DND-41 (cell line): ENCODE measurements at regions not wholly inside any gene's neighbourhood (a gene's known extent, or its start where the extent isn't known, plus 50 kb on each side); places are given as distances from the start of the nearest gene placed in this dataset.

Experiments used
- ATAC-seq: fragments of 200-7000 bp; cut with Tn5 transposase; 3 replicates; pipeline ENCODE4 v1.9.1; 2021; ENCODE audit warnings: low read depth; ENCODE audit not compliant: insufficient read depth
- DNase-seq: peaks from one replicate; pipeline ENCODE4 v3.0.0-alpha.2; 2020
- H2AFZ ChIP-seq: 2 replicates; pipeline ENCODE4 v1.6.0; 2012; ENCODE audit warnings: low read depth, low read length
- H3K27ac ChIP-seq: 2 replicates; pipeline ENCODE4 v1.5.1; 2012; ENCODE audit warnings: low read length, inconsistent platforms
- H3K27me3 ChIP-seq: fragments of 200-600 bp; sonication (generic); 2 replicates; pipeline ENCODE4 v1.6.0; 2012; ENCODE audit warnings: low read length, mild to moderate bottlenecking, inconsistent platforms; ENCODE audit not compliant: insufficient read depth, poor library complexity
- H3K36me3 ChIP-seq: 2 replicates; pipeline ENCODE4 v1.5.1; 2012; ENCODE audit warnings: low read length, inconsistent platforms; ENCODE audit not compliant: insufficient read depth
- H3K4me1 ChIP-seq: 2 replicates; pipeline ENCODE4 v1.5.1; 2012; ENCODE audit warnings: mild to moderate bottlenecking, low read length; ENCODE audit not compliant: insufficient read depth
- H3K4me2 ChIP-seq: 2 replicates; pipeline ENCODE4 v1.6.0; 2012; ENCODE audit warnings: mild to moderate bottlenecking, moderate library complexity, low read length, inconsistent platforms; ENCODE audit not compliant: insufficient read depth
- H3K4me3 ChIP-seq, 2 experiments: fragments of 200-600 bp in 1 of 2; shearing (Covaris generic) in 1 of 2; 2 replicates each; pipeline ENCODE4 v1.5.1; 2012 to 2016; ENCODE audit warnings: inconsistent platforms in 2 of 2, low read length in 2 of 2, mild to moderate bottlenecking in 2 of 2, low read depth in 1 of 2, moderate library complexity in 1 of 2
- H3K79me2 ChIP-seq: 2 replicates; pipeline ENCODE4 v1.6.0; 2012; ENCODE audit warnings: low read length, inconsistent platforms; ENCODE audit not compliant: insufficient read depth
- H3K9ac ChIP-seq: 2 replicates; pipeline ENCODE4 v1.6.0; 2012; ENCODE audit warnings: low read depth, mild to moderate bottlenecking, inconsistent platforms, low read length, moderate library complexity
- H3K9me3 ChIP-seq: 2 replicates; pipeline ENCODE4 v1.5.1; 2012; ENCODE audit warnings: low read length, moderate library complexity, mild to moderate bottlenecking, inconsistent platforms; ENCODE audit not compliant: insufficient read depth, severe bottlenecking
- H4K20me1 ChIP-seq: 2 replicates; pipeline ENCODE4 v1.6.0; 2012; ENCODE audit warnings: low read length; ENCODE audit not compliant: insufficient read depth
- CTCF ChIP-seq: IDR thresholded peaks from 2 replicates; pipeline ENCODE4 v1.5.1; 2012; ENCODE audit warnings: borderline replicate concordance, low read length, moderate library complexity, mild to moderate bottlenecking; ENCODE audit not compliant: poor library complexity, severe bottlenecking; ENCODE audit errors: extremely low read depth
- EZH2 ChIP-seq: IDR thresholded peaks from 3 replicates; pipeline ENCODE4 v1.6.1; 2012; ENCODE audit warnings: borderline replicate concordance, low read depth, mild to moderate bottlenecking, moderate library complexity, low read length, inconsistent platforms; ENCODE audit not compliant: severe bottlenecking

GRCh38 chr6:92132457-92132856 is 1286.9 kb downstream of the EPHA7 start:
- no peak overlapping the region for H3K4me2 ChIP-seq
- ATAC-seq, result no peak

GRCh38 chr6:92130944-92131343 is 1288.4 kb downstream of the EPHA7 start:
- Histone ChIP-seq H3K4me1 (no peaks in the 10 kb centered on the region), H3K9me3 (no peaks in the 10 kb centered on the region), H3K4me3 (no peak overlapping the region), H4K20me1 (no peaks in the 10 kb centered on the region), H3K9ac (no peak overlapping the region), H3K4me2 (no peak overlapping the region), H3K27ac (no peak overlapping the region), H3K27me3 (no peaks in the 10 kb centered on the region), H3K79me2 (no peaks in the 10 kb centered on the region), H3K36me3 (no peaks in the 10 kb centered on the region), H2AFZ (no peak overlapping the region)
- TF ChIP-seq EZH2 (no peak), CTCF (no peak)
- ATAC-seq (no peak), DNase-seq (no peak)

More at GRCh38 chr6:92132457-92132856, 1286.9 kb downstream of the EPHA7 start:
- H3K4me1 ChIP-seq, result no peaks in the 10 kb centered on the region
- H2AFZ ChIP-seq, result no peak overlapping the region
- no peak overlapping the region for H3K9ac ChIP-seq
- H3K4me3 ChIP-seq, result no peak overlapping the region
- H3K79me2 ChIP-seq, result no peaks in the 10 kb centered on the region
- DNase-seq, result no peak
- TF ChIP-seq CTCF (no peak), EZH2 (no peak)
- H3K36me3 ChIP-seq, result no peaks in the 10 kb centered on the region
- H3K27ac ChIP-seq, result no peak overlapping the region
- no peaks in the 10 kb centered on the region for H3K27me3 ChIP-seq
- H4K20me1 ChIP-seq, result no peaks in the 10 kb centered on the region
- no peaks in the 10 kb centered on the region for H3K9me3 ChIP-seq

GRCh38 chr6:92126983-92127382 is 1292.4 kb downstream of the EPHA7 start:
- Histone ChIP-seq H3K4me3 (no peak overlapping the region), H3K4me2 (no peak overlapping the region), H3K36me3 (no peaks in the 10 kb centered on the region), H4K20me1 (no peaks in the 10 kb centered on the region), H3K9me3 (no peaks in the 10 kb centered on the region), H3K27me3 (no peaks in the 10 kb centered on the region), H3K4me1 (no peaks in the 10 kb centered on the region), H2AFZ (no peak overlapping the region), H3K27ac (no peak overlapping the region), H3K79me2 (no peaks in the 10 kb centered on the region), H3K9ac (no peak overlapping the region)
- no peak for ATAC-seq
- no peak for TF ChIP-seq CTCF
- no peak for TF ChIP-seq EZH2
- DNase-seq, result no peak

- H3K4me2 ChIP-seq, result no peak overlapping the region
- DNase-seq, result no peak
These were observed 1293.3 kb downstream of the EPHA7 start for GRCh38 chr6:92126088-92126487.

More at GRCh38 chr6:92126088-92126487, 1293.3 kb downstream of the EPHA7 start:
- no peaks in the 10 kb centered on the region for H3K27me3 ChIP-seq
- H2AFZ ChIP-seq, result no peak overlapping the region
- H3K4me1 ChIP-seq, result no peaks in the 10 kb centered on the region
- no peaks in the 10 kb centered on the region for H3K79me2 ChIP-seq
- no peaks in the 10 kb centered on the region for H3K36me3 ChIP-seq
- no peak overlapping the region for H3K27ac ChIP-seq
- TF ChIP-seq CTCF, result no peak
- TF ChIP-seq EZH2, result no peak
- ATAC-seq, result no peak
- no peak overlapping the region for H3K4me3 ChIP-seq
- H3K9ac ChIP-seq, result no peak overlapping the region
- no peaks in the 10 kb centered on the region for H4K20me1 ChIP-seq
- H3K9me3 ChIP-seq, result no peaks in the 10 kb centered on the region
